Amniotic epithelial cell (primary cell): ENCODE measurements at regions not wholly inside any gene's neighbourhood (a gene's known extent, or its start where the extent isn't known, plus 50 kb on each side); places are given as distances from the start of the nearest gene placed in this dataset.

Experiments used
- DNase-seq: peaks from one replicate; pipeline ENCODE4 v3.0.0-alpha.2; 2010; ENCODE audit warnings: low read depth

DNA sequence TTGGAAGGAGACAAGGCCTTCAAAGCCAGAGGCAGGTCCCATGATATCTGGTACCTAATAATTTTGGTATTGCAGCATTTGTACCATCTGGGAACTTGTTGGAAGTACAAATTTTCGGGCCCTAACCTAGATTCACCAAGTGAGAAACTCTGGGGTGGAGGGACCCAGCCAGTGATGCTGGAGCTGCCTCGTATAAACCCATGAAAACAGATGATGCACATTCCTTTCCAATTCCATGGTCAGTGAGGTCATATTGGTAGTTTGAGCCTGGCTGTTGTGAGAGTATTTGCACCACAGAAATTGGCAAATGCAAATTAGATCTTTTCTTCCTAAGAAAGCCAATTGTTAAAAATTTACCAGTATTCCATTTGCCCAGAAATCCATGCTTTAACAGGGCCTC is 269.6 kb upstream of the PLXNA2 start:
- DNase-seq: peak; percentile 18

DNA sequence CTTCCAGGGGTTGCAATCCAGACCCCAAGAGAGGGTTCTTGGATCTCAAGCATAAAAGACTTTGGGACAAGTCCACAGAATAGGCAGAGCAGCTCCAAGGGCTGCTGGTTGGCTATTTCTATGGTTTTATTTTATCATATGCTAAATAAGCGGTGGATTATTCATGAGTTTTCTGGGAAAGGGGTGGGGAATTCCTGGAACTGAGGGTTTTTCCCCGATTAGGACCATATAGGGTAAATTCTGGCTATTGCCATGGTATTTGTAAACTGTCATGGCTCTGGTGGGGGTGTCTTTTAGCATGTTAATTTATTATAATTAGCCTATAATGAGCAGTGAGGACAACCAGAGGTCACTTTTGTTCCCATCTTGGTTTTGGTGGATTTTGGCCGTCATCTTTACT is 270.9 kb upstream of the PLXNA2 start:
- no peak for DNase-seq

DNA sequence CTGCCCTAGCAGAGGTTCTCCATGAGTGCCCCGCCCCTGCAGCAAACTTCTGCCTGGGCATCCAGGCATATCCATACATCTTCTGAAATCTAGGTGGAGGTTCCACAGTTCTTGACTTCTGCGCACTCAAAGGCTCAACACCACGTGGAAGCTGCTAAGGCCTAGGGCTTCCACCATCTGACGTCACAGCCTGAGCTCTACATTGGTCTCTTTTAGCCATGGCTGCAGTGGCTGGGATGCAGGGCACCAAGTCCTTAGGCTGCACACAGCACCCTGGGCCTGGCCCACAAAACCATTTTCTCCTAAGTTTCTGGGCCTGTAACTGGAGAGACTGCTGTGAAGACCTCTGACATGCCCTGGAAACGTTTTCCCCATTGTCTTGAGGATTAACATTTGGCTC is 272.6 kb upstream of the PLXNA2 start:
- no peak for DNase-seq

DNA sequence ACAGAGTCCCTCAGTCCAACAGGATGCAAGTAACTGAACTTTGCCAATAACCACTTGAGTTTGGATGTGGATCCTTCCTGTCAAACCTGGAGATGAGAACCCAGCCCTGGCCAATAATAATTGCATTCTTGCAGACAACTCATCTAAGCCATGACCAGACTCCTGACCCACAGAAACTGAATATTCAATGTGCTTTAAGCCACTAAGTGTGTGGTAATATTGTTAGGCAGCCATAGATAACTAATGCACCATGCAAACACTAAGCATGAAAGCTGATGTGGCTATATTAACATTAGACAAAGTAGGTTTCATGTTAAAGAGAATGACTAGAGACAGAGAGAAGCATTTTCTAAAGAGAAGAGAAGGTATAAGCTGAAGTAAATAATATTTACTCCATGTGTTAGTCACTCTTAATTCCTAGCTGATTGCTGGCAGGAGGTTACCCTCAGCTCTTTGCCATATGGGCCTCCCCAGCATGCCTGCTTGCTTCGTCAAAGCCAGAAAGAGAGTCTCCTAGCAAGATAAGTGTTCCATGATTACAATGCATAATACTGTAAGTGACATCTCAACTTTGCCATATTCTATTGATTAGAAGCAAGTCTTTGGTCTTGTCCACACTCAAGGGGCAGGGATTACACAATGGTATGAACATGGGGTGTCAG is 276.4 kb upstream of the PLXNA2 start:
- DNase-seq: peak; percentile 50

DNA sequence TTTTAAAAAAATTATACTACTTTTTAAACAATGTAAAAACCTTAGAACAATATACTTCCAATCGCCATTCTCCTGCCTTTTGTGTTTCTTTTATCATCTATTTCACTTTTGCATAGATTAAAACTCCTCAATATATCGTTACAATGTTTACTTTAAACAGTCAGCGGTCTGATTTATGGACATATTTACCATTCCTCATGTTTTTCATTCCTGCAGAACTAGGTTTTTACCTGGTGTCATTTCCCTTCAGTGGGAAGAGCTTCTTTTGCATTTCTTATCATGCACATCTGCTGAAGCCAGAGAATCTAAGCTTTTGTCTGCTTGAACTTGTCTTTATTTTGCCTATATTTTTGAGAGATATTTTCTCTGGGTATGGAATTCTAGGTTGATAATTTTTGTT is 277.4 kb upstream of the PLXNA2 start:
- DNase-seq: no peak

DNA sequence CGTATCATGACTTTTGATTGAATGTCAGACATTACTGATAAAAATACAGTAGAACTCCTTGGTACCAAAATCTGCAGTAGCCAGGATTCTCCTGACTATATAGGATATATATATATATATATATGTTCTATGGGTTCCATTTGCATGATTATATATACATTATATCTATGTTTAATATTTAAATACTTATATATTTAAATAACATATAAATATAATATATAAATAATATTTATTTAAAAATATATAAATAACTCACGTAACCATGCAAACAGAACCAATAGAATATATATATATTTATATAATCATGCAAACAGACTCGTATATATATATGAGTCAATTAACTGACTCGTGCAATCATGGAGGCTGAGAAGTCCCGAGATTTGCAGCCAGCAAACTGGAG is 278.8 kb upstream of the PLXNA2 start:
- DNase-seq: no peak

DNA sequence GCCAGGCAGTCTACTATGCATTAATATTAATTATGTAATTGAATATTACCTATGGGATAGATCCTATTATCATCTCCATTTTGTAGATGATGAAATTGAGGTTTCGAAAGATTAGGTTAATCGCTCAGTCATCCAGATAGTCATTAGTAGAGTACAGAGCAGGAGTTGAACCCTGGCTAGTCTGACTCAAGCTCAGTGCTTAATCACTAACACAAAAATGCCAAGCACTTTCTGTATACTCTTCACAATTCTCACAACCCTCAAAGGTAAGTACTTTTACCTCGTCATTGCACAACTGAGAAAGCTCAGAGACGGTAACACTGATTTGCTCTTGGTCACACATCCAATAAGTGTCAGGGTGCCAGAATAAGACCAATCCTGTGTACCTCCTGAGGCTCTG is 280.2 kb upstream of the PLXNA2 start:
- DNase-seq: peak; percentile 49

DNA sequence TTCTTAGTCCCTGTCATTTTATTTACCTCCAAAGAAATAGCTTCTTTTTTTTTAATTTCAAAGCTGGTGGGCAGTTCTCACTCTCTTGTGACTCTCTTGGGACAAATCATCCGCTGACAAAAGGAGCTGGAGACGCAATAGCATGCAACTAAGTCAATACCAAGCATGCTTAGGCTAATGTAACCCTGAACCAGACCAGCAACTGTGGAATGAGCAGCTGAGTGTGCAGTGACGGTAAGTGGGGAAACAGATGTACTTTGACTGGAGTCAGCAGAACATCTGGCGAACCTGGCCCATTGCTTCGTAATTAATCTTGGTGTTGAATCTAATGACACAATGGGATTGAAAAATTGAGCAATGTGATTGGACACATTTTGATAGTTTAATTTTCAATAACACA is 280.7 kb upstream of the PLXNA2 start:
- DNase-seq: no peak

DNA sequence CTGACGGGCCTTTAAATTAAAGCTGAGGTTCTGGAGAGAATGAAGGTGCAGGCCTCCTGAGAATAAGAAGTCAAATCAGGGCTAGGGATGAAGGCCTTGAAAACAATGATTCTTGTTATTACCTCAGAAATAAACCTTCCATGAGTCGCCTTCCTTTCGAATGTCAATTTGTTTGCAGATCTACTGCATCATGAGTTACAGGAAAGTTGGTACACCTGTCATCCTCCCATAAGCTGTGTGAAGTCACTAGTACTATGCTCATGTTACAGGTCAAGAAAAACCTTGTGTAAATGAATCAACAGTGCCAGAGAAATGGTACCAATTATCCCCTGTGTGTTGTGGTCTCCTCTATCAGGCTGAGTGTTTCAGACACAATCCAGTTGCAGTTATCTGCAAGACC is 281.2 kb upstream of the PLXNA2 start:
- DNase-seq: no peak

DNA sequence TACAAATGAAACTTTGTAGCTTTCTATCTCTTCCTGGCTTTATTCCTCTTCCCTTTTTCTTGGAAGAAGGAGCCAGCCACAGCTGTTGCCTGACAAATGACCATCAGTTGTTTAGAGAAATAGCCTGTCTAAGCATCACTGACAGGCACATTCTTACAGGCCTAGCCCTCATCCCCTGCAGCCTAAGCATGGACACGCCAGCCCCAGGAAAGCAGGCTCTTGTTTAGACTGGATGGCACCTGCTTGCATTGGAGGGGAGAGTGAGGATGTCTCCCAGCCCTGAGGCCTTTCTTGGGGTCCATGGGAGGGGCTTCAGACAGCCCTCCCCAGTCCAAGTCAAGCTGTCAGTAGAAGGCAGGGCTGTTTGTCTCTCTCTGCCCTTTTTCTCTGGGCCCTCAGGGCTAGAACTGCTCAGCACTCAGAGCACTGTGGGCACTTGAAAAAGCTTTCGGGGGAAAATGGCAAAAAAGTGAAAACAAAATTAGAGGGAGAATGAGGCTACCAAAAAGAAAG is 282.5 kb upstream of the PLXNA2 start:
- DNase-seq: no peak

DNA sequence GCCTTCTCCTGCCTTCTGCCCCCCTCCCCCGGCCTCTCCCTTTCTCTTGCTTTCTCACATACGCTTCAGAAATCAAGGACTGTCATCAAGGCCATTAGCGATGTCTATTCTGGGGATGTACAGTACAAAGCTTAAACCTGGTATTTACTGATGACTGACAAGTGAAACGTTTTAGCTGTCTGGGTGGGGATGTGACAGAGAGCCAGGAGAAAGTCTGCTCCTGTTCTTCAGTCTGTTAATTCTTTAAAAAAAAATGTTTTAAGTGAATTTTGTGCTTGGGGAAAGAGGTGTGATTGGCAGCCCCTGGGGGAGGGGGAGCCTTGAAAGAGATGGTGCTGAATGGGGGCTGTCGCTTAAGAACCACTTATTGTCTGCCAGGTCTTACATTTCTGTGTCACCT is 283.0 kb upstream of the PLXNA2 start:
- no peak for DNase-seq

DNA sequence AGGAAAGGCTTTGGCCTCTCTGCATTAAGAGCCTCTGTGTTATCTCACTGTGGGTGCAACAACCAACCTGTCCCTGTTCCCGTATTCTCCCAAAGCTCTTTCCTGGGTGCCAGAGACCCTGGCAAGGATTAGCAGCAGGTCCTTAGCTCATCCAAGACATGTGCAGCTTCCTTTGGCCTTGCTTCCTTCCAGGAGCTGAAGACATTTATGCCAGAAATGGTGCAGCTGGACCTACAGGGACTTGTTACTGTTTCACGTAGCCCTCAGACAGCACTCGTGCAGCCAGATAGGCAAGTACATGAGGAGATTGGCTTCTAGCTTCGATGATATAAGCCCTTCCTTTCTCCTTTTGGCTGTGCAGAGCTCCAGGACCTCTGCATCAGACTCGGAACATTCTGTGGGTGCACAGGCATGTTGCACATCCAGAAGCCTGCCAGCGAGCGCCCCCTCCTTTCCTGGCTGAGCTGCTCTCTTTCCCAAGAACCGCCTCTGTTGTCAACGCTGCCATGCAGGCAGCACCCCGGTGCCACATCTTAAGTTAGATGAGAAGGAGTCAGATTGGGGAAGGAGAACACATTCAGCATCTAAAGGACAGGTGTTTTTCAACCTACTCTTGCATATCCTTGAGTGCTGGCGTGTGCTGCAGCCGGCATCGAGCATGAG is 284.5 kb upstream of the PLXNA2 start:
- no peak for DNase-seq

DNA sequence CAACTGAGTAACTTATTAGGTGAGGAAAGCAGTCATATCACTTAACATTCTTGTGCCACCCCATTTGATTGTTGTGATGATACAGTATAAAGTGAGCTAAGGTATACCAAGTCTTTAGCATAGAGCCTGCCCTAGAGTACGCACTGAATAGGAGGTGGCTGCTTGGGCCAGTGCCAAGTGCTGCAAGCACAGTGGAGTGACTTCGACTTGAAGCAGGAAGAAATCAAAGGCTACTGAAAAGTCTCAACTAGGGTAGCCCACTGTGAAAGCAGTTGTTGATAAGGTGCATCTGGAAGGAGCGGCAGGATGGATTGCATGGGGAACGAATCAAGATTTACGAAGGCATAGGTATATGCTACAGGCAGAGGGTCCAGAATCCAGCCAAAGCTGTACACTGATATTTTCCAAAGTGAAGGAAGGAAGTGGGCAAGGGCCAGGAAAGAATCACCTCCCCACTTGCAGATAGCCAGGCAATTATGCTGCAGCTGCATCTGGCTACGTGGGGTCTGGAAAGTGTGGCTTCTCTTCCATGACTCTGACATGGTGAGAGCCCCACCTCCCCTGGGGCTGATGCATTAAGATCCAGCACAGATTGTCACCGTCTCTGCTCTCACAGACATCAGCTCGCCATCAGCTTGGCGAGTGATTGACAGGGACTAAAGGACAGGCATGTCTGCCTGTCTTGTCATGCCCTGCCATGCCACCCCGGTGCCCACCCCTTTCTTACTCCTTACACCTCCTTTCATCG is 287.0 kb upstream of the PLXNA2 start:
- DNase-seq: no peak

DNA sequence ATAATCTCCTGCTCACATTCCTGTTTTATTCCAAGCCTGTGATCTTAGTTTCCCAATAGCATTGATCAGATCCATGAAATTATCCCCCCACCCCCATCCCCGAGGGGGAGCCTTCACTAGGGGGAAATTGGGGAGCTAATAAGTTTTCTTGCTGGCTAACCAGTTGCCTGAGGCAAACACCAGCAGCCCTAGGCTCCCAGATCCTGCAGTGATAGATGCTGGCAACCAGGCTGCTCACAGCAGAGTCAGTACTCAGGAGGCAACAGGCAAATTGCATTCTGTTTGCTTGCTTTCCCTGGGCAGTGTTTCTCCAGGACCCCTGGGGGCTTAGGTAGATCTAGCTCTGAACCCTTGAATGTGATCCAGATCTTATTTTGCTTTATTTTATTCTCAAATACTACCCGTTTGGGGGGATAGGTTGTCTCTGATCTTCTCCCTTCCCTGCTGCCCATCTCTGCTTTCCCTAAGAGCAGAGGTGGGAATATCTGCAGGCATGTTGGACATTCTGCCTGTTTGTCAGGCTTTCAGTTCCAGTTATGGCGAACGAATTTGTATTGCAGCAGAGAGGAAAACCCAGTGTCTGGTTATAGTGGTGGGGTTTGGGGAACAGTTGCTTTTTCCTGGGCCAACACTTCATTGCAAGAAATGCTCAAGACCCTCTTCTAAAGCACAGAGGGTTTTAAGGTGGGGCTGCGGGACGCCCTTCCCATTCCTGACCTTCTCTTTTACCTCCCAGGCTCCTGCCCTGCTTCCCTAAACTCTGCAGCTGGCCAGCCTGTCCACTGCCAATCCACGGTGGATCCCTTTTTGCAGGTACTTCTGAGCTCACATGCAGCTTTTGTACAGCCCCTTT is 289.8 kb upstream of the PLXNA2 start:
- DNase-seq: no peak

DNA sequence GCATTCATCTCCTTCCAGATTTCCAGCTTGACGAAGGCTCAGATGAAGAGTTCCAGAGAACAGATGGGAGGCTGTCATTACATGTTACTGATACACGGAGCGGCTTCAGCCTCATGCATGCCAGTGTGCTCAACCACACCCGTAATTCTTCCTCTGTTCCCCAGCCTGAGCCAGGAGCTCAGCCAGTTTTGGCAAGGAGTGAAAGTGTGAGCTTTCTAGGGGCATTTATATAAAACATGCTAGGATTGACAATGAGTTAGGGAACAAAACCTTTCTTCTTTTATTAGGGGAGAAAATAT is 290.4 kb upstream of the PLXNA2 start:
- DNase-seq: peak; percentile 10

DNA sequence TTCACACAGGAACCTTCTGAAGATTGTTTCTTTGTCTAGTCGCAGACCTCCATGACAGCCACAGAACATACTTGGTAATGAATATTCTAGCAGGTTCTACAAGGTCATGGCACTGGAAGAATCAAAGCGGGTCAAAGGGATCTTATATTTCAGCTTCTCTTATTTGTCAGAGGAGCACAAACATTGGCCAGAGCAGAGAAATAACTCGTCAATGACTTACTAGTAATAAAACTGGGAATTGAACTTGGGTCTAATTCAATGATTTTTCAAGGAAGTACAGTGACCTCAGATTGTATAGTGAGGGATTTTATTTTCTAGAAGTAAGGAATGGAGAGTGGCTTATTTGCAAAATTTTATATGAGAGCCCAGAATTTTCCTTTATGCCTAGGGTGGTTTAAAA is 290.8 kb upstream of the PLXNA2 start:
- no peak for DNase-seq

DNA sequence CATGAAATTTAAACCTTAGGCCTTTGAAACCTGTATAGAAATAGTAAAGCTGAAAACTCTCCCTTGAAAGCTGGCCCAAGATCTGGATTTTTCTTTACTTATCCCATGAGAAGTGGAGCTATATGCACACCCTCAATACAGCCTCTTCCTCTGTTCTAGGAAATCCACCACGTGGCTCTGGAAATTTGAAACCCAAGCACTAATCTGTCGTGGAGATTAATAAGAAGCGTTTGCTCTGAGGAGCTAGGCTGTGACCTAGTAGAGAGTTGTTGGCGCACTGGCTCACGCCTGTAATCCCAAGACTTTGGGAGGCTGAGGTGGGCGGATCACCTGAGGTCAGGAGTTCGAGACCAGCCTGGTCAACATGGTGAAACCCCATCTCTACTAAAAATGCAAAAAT is 291.3 kb upstream of the PLXNA2 start:
- no peak for DNase-seq

DNA sequence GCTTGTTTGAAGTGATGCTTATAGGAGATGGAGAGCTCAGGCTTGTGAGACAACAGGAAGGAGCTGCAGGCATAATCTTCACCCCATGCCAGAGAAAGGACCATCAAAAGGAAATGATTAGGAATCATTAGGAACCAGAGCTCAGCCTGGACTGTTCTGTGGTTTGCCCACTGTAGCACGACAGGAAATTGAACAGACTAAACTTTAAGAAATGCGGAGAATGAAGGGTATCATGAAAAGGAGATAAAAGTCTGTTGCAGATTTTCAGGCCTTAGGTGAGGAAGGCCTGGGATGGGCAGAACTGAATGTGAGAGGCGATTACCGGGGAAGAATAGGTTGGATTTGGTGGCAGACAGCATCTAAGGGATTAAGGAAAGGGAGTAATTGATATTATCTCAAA is 292.0 kb upstream of the PLXNA2 start:
- DNase-seq: no peak

DNA sequence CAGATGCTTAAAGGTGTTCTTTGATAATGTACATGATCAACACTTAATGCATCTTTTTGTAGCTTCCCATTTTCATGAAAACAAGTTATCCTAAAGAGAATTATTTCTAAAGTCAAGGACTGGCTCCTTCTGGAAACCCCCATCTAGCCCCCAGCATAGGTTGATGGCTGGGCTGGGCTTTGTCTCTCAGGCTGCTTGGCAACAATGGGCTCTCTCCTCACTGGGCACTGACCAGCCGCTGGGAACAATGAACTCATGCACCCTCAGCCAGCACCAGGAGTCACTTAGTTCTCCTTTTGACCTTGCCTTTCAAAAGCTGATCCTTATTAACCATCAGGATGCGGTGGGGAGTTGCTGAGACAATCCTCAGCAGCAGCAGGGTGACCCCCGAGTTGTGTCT is 293.0 kb upstream of the PLXNA2 start:
- no peak for DNase-seq

DNA sequence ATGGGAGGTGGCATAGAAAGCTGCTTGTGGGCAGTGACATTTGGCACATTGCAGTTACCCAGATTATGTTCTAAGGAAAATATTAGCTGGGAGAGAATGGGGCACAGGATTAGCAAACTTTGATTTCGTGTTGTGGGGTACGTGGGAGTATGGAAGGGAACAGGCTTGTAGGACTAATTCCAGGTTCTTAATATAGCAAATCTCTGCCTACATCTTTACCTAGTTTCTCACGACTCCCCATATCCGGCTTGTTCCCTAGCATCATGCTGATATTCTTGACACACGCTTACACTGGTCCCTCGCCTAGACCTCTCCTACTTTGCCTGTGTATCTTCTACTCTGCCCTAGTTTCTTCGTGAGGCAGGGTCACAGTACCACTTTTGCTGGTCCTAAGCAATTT is 293.9 kb upstream of the PLXNA2 start:
- no peak for DNase-seq

DNA sequence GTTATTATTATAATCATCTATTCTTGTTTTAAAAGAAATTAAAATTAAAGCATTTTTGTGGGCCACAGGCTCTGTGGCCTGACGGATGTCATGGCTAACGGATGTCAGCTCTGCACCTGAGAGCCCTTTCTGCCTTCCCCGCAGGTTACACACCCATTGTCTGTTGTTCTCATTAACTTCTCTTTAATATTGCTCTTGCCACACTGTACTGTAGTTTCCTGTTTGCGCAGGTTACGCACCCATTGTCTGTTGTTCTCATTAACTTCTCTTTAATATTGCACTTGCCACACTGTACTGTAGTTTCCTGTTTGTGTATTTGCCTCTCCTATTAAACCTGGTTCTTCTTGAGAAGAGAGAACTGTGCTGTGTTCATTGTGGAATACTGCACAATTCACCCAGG is 294.4 kb upstream of the PLXNA2 start:
- DNase-seq: no peak

DNA sequence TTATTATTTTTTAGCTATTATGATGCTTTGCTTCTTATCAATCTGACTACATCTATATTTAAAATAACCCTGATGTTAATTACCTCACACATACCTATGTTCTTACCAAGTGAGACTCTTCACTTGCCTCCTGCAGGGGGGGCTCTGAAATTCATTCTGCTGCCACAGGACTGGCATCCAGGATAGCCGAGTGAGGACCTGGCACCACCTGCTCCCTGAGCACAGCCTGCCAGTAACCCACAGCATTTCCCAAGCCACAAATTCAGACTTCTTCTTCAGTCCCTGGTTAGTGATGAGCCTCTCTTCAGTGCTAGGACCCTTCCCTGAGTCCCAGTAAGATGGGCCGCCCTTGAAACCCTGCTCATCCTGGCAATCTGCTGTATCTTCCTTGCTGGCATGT is 296.5 kb upstream of the PLXNA2 start:
- no peak for DNase-seq
